IMR-90 (cell line): ENCODE measurements at regions not wholly inside any gene's neighbourhood (a gene's known extent, or its start where the extent isn't known, plus 50 kb on each side); places are given as distances from the start of the nearest gene placed in this dataset.

Source experiments
- ATAC-seq: fragments of 200-7000 bp; cut with Tn5 transposase; 2 replicates; pipeline ENCODE4 v1.9.1; 2020; ENCODE audit warnings: low read depth, mild to moderate bottlenecking, moderate library complexity
- BruUV-seq: library from RNA; stranded (reverse); fragments of 400-500 nt; replicated peaks from 2 replicates; lab custom pipeline; 2021; lab: Mats Ljungman, UMichigan
- CTCF ChIA-PET: fragments of 300-600 bp; formaldehyde crosslinking; extraction: SDS; loops from one replicate; lab custom pipeline; 2021; ENCODE audit warnings: antibody characterized with exemption; lab: Yijun Ruan, JAX
- POLR2A ChIA-PET: fragments of 300-600 bp; sonication (Branson Sonifier 250); formaldehyde crosslinking; loops from one replicate; lab custom pipeline; 2022; ENCODE audit warnings: antibody characterized with exemption; ENCODE audit not compliant: unreplicated experiment; lab: Charles Lee
- DNase-seq: peaks from one replicate; pipeline ENCODE4 v3.0.0; 2013
- H2AFZ ChIP-seq: replicated peaks from 2 replicates; pipeline ENCODE3; 2013; ENCODE audit warnings: low read length, mild to moderate bottlenecking; ENCODE audit not compliant: poor library complexity
- H2AK5ac ChIP-seq: 2 replicates; pipeline ENCODE4 v1.6.1; 2013; ENCODE audit warnings: low read depth, low read length, inconsistent platforms
- H2AK9ac ChIP-seq: replicated peaks from 2 replicates; pipeline ENCODE3; 2013; ENCODE audit warnings: mild to moderate bottlenecking, low read depth, low read length, moderate library complexity; ENCODE audit not compliant: poor library complexity
- H2BK120ac ChIP-seq: 2 replicates; pipeline ENCODE4 v1.6.1; 2013; ENCODE audit warnings: low read depth, low read length, inconsistent platforms
- H2BK15ac ChIP-seq: 3 replicates; pipeline ENCODE4 v1.6.1; 2013; ENCODE audit warnings: low read depth, low read length, inconsistent platforms
- H2BK20ac ChIP-seq: 2 replicates; pipeline ENCODE4 v1.6.1; 2013; ENCODE audit warnings: low read depth, mild to moderate bottlenecking, inconsistent platforms, low read length, moderate library complexity
- H2BK5ac ChIP-seq: 2 replicates; pipeline ENCODE4 v1.6.1; 2013; ENCODE audit warnings: mild to moderate bottlenecking, low read depth, low read length, inconsistent platforms; ENCODE audit not compliant: poor library complexity, severe bottlenecking
- H3K14ac ChIP-seq: replicated peaks from 2 replicates; pipeline ENCODE4 v1.6.1; 2013; ENCODE audit warnings: low read depth, low read length, inconsistent platforms
- H3K18ac ChIP-seq: 2 replicates; pipeline ENCODE4 v1.6.1; 2013; ENCODE audit warnings: low read depth, low read length, control low read depth
- H3K23ac ChIP-seq: 2 replicates; pipeline ENCODE4 v1.6.1; 2013; ENCODE audit warnings: low read depth, low read length, inconsistent platforms
- H3K27ac ChIP-seq: 2 replicates; pipeline ENCODE4 v1.5.1; 2013; ENCODE audit warnings: mild to moderate bottlenecking, control low read depth, low read length; ENCODE audit not compliant: insufficient read depth
- H3K27me3 ChIP-seq: 2 replicates; pipeline ENCODE4 v1.6.1; 2013; ENCODE audit warnings: low read length; ENCODE audit not compliant: control insufficient read depth, insufficient read depth
- H3K36me3 ChIP-seq: 2 replicates; pipeline ENCODE4 v1.6.1; 2013; ENCODE audit warnings: low read length, mixed read lengths; ENCODE audit not compliant: control insufficient read depth, insufficient read depth
- H3K4ac ChIP-seq: 2 replicates; pipeline ENCODE4 v1.6.1; 2013; ENCODE audit warnings: low read depth, low read length, inconsistent platforms
- H3K4me1 ChIP-seq: 2 replicates; pipeline ENCODE4 v1.6.1; 2013; ENCODE audit warnings: low read length, mixed read lengths; ENCODE audit not compliant: control insufficient read depth, insufficient read depth
- H3K4me2 ChIP-seq: 2 replicates; pipeline ENCODE4 v1.6.1; 2013; ENCODE audit warnings: low read depth, mild to moderate bottlenecking, control low read depth, low read length, moderate library complexity
- H3K4me3 ChIP-seq: 2 replicates; pipeline ENCODE4 v1.5.1; 2013; ENCODE audit warnings: low read depth, mild to moderate bottlenecking, control low read depth, low read length, moderate library complexity; ENCODE audit not compliant: insufficient read depth
- H3K56ac ChIP-seq: 2 replicates; pipeline ENCODE4 v1.6.1; 2013; ENCODE audit warnings: low read length, inconsistent platforms; ENCODE audit not compliant: insufficient read depth; ENCODE audit errors: extremely low read depth
- H3K79me1 ChIP-seq, 2 experiments: 2 replicates each; pipeline ENCODE4 v1.6.1; 2013; ENCODE audit warnings: low read length in 2 of 2, inconsistent platforms in 1 of 2, low read depth in 1 of 2
- H3K9ac ChIP-seq: 2 replicates; pipeline ENCODE4 v1.6.1; 2013; ENCODE audit warnings: low read depth, low read length, control low read depth
- H3K9me1 ChIP-seq: 2 replicates; pipeline ENCODE4 v1.6.1; 2013; ENCODE audit warnings: low read length, inconsistent platforms; ENCODE audit not compliant: insufficient read depth
- H3K9me3 ChIP-seq: 2 replicates; pipeline ENCODE4 v1.6.1; 2013; ENCODE audit warnings: low read length; ENCODE audit not compliant: control insufficient read depth, insufficient read depth
- H4K20me1 ChIP-seq: 2 replicates; pipeline ENCODE4 v1.6.1; 2013; ENCODE audit warnings: low read length, inconsistent platforms; ENCODE audit not compliant: insufficient read depth
- H4K5ac ChIP-seq: 2 replicates; pipeline ENCODE4 v1.6.1; 2013; ENCODE audit warnings: mild to moderate bottlenecking, low read depth, low read length, control low read depth
- H4K8ac ChIP-seq, 2 experiments: 2 replicates each; pipeline ENCODE4 v1.6.1; 2013; ENCODE audit warnings: low read depth in 2 of 2, low read length in 2 of 2, control low read depth in 1 of 2, inconsistent platforms in 1 of 2
- H4K91ac ChIP-seq: 2 replicates; pipeline ENCODE4 v1.6.1; 2013; ENCODE audit warnings: low read depth, low read length, inconsistent platforms; ENCODE audit not compliant: insufficient read depth
- CEBPB ChIP-seq: IDR thresholded peaks from 2 replicates; pipeline ENCODE4 v1.6.1; 2012; ENCODE audit warnings: low read depth, low read length, improper control_type of control experiment
- CHD1 ChIP-seq: IDR thresholded peaks from 2 replicates; pipeline ENCODE4 v1.6.1; 2012; ENCODE audit warnings: low read depth, low read length, improper control_type of control experiment
- CTCF ChIP-seq: conservative IDR thresholded peaks from 2 replicates; pipeline ENCODE4 v1.5.1; 2012; ENCODE audit warnings: mild to moderate bottlenecking, low read depth, low read length, improper control_type of control experiment
- ELK1 ChIP-seq: fragments of 150-350 bp; IDR thresholded peaks from 2 replicates; pipeline ENCODE4 v1.6.1; 2016; ENCODE audit warnings: low read depth, mild to moderate bottlenecking, low read length, moderate library complexity, borderline replicate concordance
- FOS ChIP-seq: fragments of 150-350 bp; IDR thresholded peaks from 2 replicates; pipeline ENCODE4 v1.6.1; 2016; ENCODE audit warnings: low read depth, low read length
- MAFK ChIP-seq: IDR thresholded peaks from 2 replicates; pipeline ENCODE4 v1.6.1; 2012; ENCODE audit warnings: low read depth, low read length, improper control_type of control experiment
- MAZ ChIP-seq: IDR thresholded peaks from 2 replicates; pipeline ENCODE4 v1.6.1; 2012; ENCODE audit warnings: low read depth, mild to moderate bottlenecking, low read length, improper control_type of control experiment, moderate library complexity, borderline replicate concordance
- MXI1 ChIP-seq: IDR thresholded peaks from 2 replicates; pipeline ENCODE4 v1.6.1; 2012; ENCODE audit warnings: low read depth, mild to moderate bottlenecking, low read length, moderate library complexity, borderline replicate concordance
- NFE2L2 ChIP-seq: fragments of 150-350 bp; IDR thresholded peaks from 2 replicates; pipeline ENCODE4 v1.6.1; 2016; ENCODE audit warnings: low read depth, mild to moderate bottlenecking, low read length
- RAD21 ChIP-seq: IDR thresholded peaks from 2 replicates; pipeline ENCODE4 v1.6.1; 2012; ENCODE audit warnings: low read length, improper control_type of control experiment
- RCOR1 ChIP-seq: IDR thresholded peaks from 2 replicates; pipeline ENCODE4 v1.6.1; 2012; ENCODE audit warnings: mild to moderate bottlenecking, low read length, improper control_type of control experiment; ENCODE audit not compliant: insufficient replicate concordance
- RFX5 ChIP-seq: IDR thresholded peaks from 2 replicates; pipeline ENCODE4 v1.8.0; 2012; ENCODE audit warnings: low read depth, mild to moderate bottlenecking, low read length, moderate library complexity
- USF2 ChIP-seq: fragments of 150-350 bp; IDR thresholded peaks from 2 replicates; pipeline ENCODE4 v1.6.1; 2017; ENCODE audit warnings: mild to moderate bottlenecking, antibody characterized with exemption, low read length, low read depth
- WGBS, 2 experiments: methylation state at CpG; one replicate each; pipeline versions ENCODE4 v1.1.5 to v1.1.7; 2013; ENCODE audit warnings: missing lambda C conversion rate in 2 of 2; ENCODE audit not compliant: insufficient read length in 1 of 2; ENCODE audit errors: extremely low coverage in 2 of 2; 5-methylcytosine and 5-hydroxymethylcytosine counted together
- dilution Hi-C: fragments of 300-500 bp; cut with HindIII; formaldehyde crosslinking; loops from one replicate; pipeline ENCODE4 v1.14.3; 2018; ENCODE audit warnings: low sequenced_read_pairs; ENCODE audit not compliant: unreplicated experiment
- in situ Hi-C: fragments of 300-500 bp; cut with MboI; formaldehyde crosslinking; loops from 3 replicates; pipeline ENCODE4 v1.14.3; 2019; ENCODE audit warnings: low sequenced_read_pairs, inconsistent platforms, mixed read lengths
- intact Hi-C: fragments of 100-400 bp; cut with micrococcal nuclease; formaldehyde crosslinking; loops from 2 replicates; pipeline ENCODE4 v1.10.0; 2022

GRCh38 chr2:230594286-230594840 is 118.3 kb upstream of the CAB39 start:
- H3K18ac ChIP-seq: no peak overlapping the region
- H2AK9ac ChIP-seq: no peak overlapping the region
- H3K14ac ChIP-seq: no peak overlapping the region
- H4K91ac ChIP-seq: no peak overlapping the region
- H3K23ac ChIP-seq: no peak overlapping the region
- no peak overlapping the region for H3K9ac ChIP-seq
- H3K9me1 ChIP-seq: no peaks in the 10 kb centered on the region
- H3K27ac ChIP-seq: no peak overlapping the region
- no peak overlapping the region for H2AK5ac ChIP-seq
- H2AFZ ChIP-seq: no peak overlapping the region
- H4K8ac ChIP-seq: no peak overlapping the region
- H3K4me1 ChIP-seq: 0 out of 2 replicates have a peak, but pooled peaks cover 1% of the 10 kb centered on the region
- ChIA-PET POLR2A (no interaction called here), CTCF (interaction anchor here (0.6 kb wide), 1 partner anchor 156 kb away, joined by 5 read pairs; no protein-coding TSS in a partner anchor)
- H3K9me3 ChIP-seq: no peaks in the 10 kb centered on the region
- H3K4ac ChIP-seq: no peak overlapping the region
- H4K5ac ChIP-seq: no peak overlapping the region
- H3K79me1 ChIP-seq: no peaks in the 10 kb centered on the region
- no peak overlapping the region for H2BK120ac ChIP-seq
- no peak overlapping the region for H2BK20ac ChIP-seq
- H3K56ac ChIP-seq: no peak overlapping the region
- no peak overlapping the region for H2BK5ac ChIP-seq
- in situ Hi-C loops (no loop called here), dilution Hi-C loops (no loop called here), intact Hi-C loops (no loop called here)
- DNase-seq (no peak), ATAC-seq (no peak)
- H3K27me3 ChIP-seq: no peaks in the 10 kb centered on the region
- H3K36me3 ChIP-seq: no peaks in the 10 kb centered on the region
- TF ChIP-seq MXI1 (no peak), NFE2L2 (no peak), CTCF (no peak), CHD1 (no peak), MAFK (no peak), CEBPB (no peak), FOS (no peak), ELK1 (no peak), RCOR1 (no peak), MAZ (no peak), RAD21 (no peak), RFX5 (no peak), USF2 (no peak)
- WGBS, 2 experiments: no CpG with 5 or more reads among the region's 3 CpGs
- H3K4me2 ChIP-seq: no peak overlapping the region
- H4K20me1 ChIP-seq: no peaks in the 10 kb centered on the region
- H3K4me3 ChIP-seq: no peak overlapping the region
- no TSS peak for BruUV-seq
- H2BK15ac ChIP-seq: no peak overlapping the region
